ENCODE measurements at regions not wholly inside any gene's neighbourhood (a gene's known extent, or its start where the extent isn't known, plus 50 kb on each side); places are given as distances from the start of the nearest gene placed in this dataset.

DNA sequence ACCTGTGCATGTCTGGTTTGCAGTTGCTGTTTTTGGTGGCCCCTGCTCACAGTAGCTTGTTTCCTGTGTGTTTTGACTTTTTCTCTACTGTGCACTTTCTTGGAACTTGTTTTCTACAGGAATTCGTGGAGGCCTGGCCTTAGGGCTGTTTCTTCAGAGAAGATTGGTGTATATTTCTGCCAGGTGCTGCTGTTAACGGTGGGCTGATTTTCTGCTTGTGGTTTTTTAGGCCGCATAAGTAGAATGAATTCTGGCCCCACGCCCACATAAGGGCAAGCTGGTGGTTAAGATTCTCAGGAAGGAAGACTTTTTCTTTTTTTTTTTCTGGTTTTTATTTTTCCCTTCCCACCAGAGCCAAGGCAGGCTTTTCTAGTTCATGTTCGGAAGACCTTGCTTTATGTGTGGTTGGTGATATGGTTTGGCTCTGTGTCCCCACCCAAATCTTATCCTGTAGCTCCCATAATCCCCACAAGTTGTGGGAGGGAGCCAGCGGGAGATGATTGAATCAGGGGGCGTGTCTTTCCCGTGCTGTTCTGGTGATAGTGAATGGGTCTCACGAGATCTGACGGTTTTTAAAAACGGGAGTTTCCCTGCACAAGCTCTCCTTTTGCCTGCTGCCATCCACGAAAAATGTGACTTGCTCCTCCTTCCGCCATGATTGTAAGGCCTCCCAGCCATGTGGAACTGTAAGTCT lies 71.5 kb upstream of the DISP3 start:
- Histone ChIP-seq H3F3A (ENCODE audit: control insufficient read depth, insufficient read depth) (peaks cover 28% of the 10 kb centered on the region), H3K4me1 (ENCODE audit: control insufficient read depth, low read length) (peaks cover 74% of the 10 kb centered on the region), H3K9me3 (ENCODE audit: control insufficient read depth, insufficient read depth, low read length) (no peaks in the 10 kb centered on the region), H3K27me3 (ENCODE audit: control insufficient read depth, low read length) (no peaks in the 10 kb centered on the region), H3K36me3 (ENCODE audit: control insufficient read depth, low read length) (no peaks in the 10 kb centered on the region), H3K27ac (ENCODE audit: low read depth, low read length) (peak overlapping the region; percentile 92), H3K79me2 (ENCODE audit: control insufficient read depth, low read length) (no peaks in the 10 kb centered on the region), H3K4me2 (ENCODE audit: low read length) (peak overlapping the region; percentile 77), H4K20me1 (ENCODE audit: control insufficient read depth, insufficient read depth, low read depth, low read length) (no peaks in the 10 kb centered on the region), H3K9me2 (replicated peaks; ENCODE audit: control insufficient read depth, low read length) (no peaks in the 10 kb centered on the region), H3K4me3 (ENCODE audit: low read length) (peak overlapping the region; percentile 66)
- TF ChIP-seq, protein P1, sequence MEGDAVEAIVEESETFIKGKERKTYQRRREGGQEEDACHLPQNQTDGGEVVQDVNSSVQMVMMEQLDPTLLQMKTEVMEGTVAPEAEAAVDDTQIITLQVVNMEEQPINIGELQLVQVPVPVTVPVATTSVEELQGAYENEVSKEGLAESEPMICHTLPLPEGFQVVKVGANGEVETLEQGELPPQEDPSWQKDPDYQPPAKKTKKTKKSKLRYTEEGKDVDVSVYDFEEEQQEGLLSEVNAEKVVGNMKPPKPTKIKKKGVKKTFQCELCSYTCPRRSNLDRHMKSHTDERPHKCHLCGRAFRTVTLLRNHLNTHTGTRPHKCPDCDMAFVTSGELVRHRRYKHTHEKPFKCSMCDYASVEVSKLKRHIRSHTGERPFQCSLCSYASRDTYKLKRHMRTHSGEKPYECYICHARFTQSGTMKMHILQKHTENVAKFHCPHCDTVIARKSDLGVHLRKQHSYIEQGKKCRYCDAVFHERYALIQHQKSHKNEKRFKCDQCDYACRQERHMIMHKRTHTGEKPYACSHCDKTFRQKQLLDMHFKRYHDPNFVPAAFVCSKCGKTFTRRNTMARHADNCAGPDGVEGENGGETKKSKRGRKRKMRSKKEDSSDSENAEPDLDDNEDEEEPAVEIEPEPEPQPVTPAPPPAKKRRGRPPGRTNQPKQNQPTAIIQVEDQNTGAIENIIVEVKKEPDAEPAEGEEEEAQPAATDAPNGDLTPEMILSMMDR (IDR thresholded peaks at IDR 0.05; ENCODE audit: low read depth, low read length, poor library complexity, severe bottlenecking) = no peak
- TF ChIP-seq EZH2phosphoT487 (IDR thresholded peaks at IDR 0.05; ENCODE audit: borderline replicate concordance, low read length) = no peak

DNA sequence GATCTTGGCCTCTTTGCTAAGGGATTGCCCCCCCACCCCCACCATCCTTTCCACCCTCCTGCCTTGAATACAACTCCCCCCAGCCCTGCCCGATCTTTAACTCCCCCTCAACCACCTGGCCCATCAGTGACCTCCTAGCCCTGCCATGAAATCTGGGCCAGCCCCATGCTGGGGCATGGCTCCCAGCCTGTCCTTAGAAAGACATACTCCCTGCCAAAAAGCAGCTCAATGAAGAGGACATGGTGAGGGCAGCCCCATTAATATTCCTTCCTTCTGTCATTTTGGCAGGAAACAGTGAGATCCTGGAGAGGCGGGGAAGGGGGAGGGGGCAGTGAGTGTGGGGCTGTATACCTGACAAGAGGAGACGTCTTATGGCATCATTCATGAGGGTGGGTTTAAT lies 66.8 kb upstream of the DISP3 start:
- Histone ChIP-seq H3K9me3 (ENCODE audit: control insufficient read depth, insufficient read depth, low read length) (no peaks in the 10 kb centered on the region), H3K27ac (ENCODE audit: low read depth, low read length) (no peak overlapping the region), H3K36me3 (ENCODE audit: control insufficient read depth, low read length) (no peaks in the 10 kb centered on the region), H3F3A (ENCODE audit: control insufficient read depth, insufficient read depth) (peaks cover 11% of the 10 kb centered on the region), H3K4me3 (ENCODE audit: low read length) (no peak overlapping the region), H3K4me2 (ENCODE audit: low read length) (no peak overlapping the region), H3K9me2 (replicated peaks; ENCODE audit: control insufficient read depth, low read length) (no peaks in the 10 kb centered on the region), H3K27me3 (ENCODE audit: control insufficient read depth, low read length) (no peaks in the 10 kb centered on the region), H4K20me1 (ENCODE audit: control insufficient read depth, insufficient read depth, low read depth, low read length) (no peaks in the 10 kb centered on the region), H3K79me2 (ENCODE audit: control insufficient read depth, low read length) (no peaks in the 10 kb centered on the region), H3K4me1 (ENCODE audit: control insufficient read depth, low read length) (peaks cover 49% of the 10 kb centered on the region)
- no peak for TF ChIP-seq EZH2phosphoT487 (IDR thresholded peaks at IDR 0.05; ENCODE audit: borderline replicate concordance, low read length)
- TF ChIP-seq, protein P1 (IDR thresholded peaks at IDR 0.05; ENCODE audit: low read depth, low read length, poor library complexity, severe bottlenecking) = no peak

DNA sequence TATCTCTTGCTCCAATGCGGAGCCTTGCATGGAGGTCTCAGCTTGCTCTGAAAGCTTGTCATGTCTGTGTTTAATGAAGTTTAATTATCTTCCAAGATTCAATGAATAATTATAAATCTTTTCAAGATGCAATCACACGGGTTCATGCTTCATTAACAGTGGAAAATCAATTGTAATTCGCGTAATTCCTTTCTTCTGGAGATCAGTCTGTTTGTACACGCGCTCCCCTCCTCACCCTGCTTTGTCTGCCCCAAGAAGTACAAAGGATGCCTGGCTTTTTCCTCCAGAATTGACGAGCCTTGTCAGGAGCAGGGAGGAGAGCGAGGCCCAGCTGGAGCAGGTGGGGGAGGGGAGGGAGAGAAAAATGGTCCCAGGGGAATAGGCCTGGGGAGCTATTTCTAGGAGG lies 65.0 kb upstream of the DISP3 start:
- Histone ChIP-seq H3K9me3 (ENCODE audit: control insufficient read depth, insufficient read depth, low read length) (no peaks in the 10 kb centered on the region), H3K27ac (ENCODE audit: low read depth, low read length) (no peak overlapping the region), H3K4me2 (ENCODE audit: low read length) (no peak overlapping the region), H4K20me1 (ENCODE audit: control insufficient read depth, insufficient read depth, low read depth, low read length) (no peaks in the 10 kb centered on the region), H3K4me3 (ENCODE audit: low read length) (no peak overlapping the region), H3K79me2 (ENCODE audit: control insufficient read depth, low read length) (no peaks in the 10 kb centered on the region), H3K9me2 (replicated peaks; ENCODE audit: control insufficient read depth, low read length) (no peaks in the 10 kb centered on the region), H3K27me3 (ENCODE audit: control insufficient read depth, low read length) (no peaks in the 10 kb centered on the region), H3K36me3 (ENCODE audit: control insufficient read depth, low read length) (no peaks in the 10 kb centered on the region), H3F3A (ENCODE audit: control insufficient read depth, insufficient read depth) (no peaks in the 10 kb centered on the region), H3K4me1 (ENCODE audit: control insufficient read depth, low read length) (peaks cover 30% of the 10 kb centered on the region)
- TF ChIP-seq, protein P1 (IDR thresholded peaks at IDR 0.05; ENCODE audit: low read depth, low read length, poor library complexity, severe bottlenecking) = no peak
- TF ChIP-seq EZH2phosphoT487 (IDR thresholded peaks at IDR 0.05; ENCODE audit: borderline replicate concordance, low read length) = no peak

Data from DOHH2 (cell line).